Stromal cell of bone marrow (primary cell): ENCODE measurements at regions not wholly inside any gene's neighbourhood (a gene's known extent, or its start where the extent isn't known, plus 50 kb on each side); places are given as distances from the start of the nearest gene placed in this dataset.

Source experiments
- DNase-seq: peaks from one replicate; pipeline ENCODE4 v3.0.0-alpha.2; 2012; ENCODE audit warnings: low read depth

DNA sequence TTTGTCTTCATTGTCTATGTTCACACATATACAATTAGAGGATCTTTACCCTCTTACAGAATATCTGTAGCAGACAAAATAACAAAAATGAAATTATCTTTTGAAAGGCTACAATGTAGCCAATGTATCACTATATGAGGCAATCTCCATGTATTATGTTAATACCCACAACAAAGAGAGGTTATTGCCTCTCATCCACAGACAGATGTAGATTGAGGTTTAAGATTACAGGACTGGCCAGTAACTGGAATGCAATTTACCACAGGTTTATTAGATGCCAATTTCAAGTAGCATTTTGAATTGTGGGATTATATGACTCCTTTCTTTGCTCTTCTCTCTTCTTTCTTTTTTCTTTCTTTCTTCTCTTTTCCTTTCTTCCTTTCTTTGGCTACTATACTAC, 242.6 kb downstream of the ANKRD50 start:
- DNase-seq: no peak

DNA sequence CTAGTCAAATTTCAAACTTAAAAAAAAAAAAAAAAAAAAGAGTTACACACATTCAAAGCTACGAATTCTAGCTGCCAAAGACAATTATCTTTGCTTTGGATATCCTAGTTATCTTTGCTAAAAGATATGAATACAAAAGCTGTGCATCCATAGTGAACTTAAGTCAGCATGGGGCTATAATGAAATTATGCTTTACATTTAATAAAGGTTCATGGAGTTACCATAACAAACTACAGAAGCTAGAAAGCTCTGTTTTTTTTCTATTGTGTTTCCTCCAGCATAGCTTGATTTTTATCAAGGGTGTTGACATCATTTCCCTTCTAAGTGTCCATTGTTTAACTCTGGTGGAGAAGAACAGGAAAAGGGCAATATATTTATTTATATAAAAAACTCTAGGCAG, 234.1 kb downstream of the ANKRD50 start:
- no peak for DNase-seq

DNA sequence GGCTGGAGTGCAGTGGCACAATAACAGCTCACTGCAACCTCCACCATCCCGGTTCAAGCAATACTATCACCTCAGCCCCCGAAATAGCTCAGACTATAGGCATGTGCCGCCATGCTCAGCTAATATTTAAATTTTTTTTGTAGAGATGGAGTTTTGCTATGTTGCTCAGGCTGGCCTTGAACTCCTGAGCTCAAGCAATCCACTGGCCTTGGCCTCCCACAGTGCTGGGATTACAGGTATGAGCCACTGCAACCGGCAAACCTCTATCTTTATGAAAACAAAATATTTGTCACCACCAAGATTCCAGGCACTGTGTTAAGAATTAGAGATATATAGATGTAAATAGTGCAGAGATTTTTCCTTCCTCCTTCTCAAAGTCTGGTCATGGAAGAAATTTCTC, 232.5 kb downstream of the ANKRD50 start:
- no peak for DNase-seq

DNA sequence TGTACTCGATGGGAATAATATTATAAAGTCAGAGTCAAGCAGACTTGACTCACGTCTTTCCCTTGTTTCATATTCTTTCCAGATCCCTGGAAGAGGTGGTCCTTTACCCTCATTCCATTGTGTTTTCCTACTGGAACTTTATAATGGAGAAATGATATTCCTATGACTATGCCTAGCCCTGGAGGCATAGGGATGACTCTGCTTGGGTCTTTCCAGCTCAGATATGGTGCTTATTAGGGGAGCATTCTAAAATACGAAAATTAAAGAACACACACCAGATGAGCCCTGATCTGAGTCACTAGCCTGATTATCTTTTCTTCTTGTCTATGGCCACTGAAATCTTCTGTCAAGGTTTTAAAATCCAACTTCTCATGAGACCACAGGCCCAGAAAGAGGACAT, 231.4 kb downstream of the ANKRD50 start:
- DNase-seq: no peak

DNA sequence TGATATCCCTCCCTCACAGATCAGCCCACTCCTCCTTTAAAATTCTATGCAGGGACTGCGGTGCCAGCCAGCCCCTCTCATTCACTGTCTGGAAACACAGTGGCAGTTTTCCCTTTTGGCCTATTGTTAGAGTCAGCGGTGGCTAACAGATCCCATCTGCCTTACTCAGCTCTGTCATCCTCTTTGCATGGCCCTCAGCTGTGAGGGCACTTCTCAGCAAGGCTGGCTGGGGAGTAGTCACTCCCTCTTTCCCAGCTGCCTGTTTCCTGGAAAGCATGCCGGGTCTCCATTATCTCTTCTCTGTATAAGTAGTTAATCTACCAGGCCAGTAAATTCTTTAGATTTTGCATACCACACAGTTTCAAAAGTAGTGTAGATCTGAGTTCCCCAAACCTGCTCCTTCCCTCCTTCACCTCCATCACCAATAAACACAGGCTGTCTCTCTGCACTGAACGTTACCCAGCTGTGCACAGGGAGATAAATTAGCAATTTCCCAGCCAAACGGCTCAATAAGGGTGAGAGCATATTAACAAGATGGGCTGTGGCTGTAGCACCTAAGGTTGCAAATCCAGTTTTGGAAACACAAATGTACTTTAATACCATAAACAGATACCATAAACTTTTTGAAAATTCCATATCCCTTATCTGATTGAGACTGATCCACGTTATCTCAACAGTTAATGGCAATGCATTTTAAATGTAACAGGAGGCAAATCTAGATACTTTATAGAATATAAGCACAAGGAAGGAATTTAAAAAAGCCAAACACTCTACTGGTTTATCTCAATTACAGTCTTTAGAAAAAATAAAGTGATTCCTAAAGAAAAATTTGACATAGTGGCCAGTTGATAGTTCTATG, 229.3 kb downstream of the ANKRD50 start:
- DNase-seq: no peak

DNA sequence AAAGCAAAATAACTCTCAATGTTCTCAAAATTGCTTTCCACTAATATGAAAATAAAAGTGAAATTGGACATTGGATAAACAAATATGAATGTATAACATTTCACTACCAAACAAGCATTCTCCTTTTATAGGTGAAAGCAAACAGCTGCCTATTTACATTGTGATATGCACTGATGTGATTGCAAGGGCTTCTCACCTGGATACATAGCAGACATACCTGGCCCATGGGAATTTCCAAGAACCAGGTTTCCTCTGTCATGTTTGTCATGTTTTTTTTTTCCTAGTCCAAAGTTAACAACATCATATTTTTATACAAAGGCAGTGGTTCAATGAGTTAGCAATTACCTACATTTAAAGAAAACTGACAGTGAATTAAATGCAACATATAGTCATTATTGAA, 228.5 kb downstream of the ANKRD50 start:
- no peak for DNase-seq

DNA sequence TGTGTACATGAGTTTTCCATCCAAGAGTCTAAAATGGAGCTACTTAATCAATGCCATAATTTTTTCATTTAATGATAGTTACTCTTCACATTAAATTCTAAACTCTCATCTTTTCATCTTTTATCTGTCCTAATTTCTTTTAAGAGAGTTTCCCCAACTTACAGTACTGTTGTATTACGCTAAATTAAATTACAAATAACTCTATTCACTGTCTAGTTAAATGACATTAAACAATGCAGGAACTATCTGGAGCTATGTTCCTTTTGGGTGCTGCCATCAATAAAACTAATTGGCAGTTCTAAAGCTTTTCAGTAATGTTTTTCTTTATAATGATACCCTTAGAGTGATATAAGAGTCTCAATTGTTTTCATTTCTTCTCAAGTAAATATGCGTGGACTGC, 227.6 kb downstream of the ANKRD50 start:
- DNase-seq: no peak

DNA sequence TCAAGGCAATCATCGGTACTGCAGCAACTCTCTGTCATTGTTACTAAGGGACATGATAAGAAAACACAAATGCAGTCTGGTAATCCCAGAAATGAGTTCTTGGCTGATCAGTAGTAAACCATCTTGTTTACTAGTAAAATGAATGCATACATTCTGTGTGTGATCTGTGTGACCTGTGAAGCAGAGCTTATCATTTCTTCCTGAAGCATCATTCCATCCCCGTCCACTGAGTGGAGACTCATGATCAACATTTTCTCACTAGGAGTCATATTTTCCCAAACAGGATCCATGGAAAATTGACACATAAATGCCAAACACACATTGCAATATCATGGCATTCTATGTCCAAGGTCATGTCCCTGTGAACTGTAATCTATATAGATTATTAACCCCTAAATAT, 226.1 kb downstream of the ANKRD50 start:
- DNase-seq: no peak

DNA sequence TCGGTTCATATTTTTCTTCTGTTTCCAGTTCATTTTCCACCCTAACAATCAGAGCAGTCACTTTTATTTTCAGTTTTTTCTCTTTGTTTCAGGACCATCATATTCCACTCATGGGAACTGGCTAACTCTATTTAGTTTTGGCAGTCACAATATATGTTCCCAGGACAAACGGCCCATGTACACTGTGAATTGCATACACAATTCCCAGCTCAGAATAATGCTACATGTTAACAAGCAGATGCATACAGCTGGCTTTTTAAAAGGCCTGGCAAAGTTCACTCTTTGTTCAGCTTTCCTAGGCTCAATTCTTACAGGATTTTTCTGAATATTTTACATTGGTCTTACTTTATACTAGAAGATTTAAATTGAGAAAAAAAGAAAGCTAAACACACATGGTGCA, 224.9 kb downstream of the ANKRD50 start:
- DNase-seq: no peak

DNA sequence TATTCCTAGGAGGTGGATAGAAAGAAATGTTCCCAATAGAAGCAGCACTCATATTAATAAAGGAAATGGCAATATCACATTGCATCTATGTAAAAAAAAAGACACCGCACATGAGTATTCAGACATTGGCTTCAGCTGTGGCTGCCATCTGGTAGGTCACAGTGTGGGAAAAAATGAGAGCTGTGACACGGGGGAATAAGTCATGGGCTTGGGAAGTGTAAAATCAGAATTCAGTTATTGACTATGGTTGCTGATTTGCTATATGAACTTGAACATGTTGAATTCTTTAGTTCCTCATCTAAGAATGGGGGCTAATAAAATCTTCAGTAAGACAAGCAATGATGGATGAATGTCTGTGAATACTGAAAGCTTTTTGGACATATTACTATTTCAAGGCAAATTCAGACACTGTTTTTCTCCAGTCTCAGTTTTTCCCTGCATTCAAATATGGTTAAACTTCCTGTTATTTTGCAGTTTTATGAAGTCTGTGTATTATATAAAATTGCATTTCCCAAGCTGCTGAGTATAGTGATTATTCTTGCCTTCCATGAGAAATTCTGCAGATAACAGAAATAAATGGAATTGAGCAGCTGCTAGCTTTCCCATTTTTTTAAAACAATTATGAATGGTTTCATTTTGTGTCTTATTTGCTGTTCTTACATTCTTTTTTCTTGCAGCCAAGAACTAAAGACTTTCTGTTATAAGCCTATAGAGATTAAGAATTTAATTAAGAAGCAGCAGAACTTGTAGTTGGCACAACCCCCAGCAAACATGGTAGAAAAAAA, 221.0 kb downstream of the ANKRD50 start:
- no peak for DNase-seq

DNA sequence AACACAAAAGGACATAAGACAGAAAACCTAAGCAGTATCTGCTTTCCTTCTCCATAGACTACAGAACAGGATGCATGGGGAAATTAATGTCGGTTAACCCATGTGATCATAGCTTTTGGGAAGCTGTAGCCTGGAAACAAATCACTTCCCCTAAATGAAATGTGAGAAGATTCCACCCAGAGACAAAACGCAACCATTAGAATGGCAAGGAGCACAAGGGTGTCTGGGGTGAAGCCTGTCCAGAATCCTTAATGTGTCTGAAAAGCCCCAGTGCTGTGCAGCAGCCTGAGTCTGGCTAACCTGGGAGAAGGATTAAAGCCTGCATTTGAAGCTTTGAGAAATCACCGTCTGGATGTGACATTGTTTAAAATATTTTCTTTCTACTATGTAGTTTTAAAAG, 213.3 kb downstream of the ANKRD50 start:
- DNase-seq: peak; percentile 14

DNA sequence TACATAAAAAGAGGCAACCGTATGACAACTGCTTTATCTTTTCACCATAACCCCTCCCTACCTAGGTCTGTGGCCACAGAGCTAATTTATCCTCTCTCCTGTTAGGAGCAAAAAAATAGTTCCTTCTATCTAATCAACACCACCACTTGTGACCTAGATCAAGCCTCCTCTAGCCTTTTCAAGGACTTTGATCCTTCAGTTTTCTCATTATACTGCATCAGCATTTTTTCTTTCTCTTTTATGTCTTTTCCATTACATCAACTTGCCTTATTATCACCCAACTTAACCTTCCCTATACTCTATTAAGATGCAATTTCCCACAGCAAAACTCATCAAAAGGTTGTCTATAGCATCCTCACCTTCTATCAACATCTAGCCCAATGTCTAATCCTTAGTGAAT, 211.0 kb downstream of the ANKRD50 start:
- DNase-seq: no peak

DNA sequence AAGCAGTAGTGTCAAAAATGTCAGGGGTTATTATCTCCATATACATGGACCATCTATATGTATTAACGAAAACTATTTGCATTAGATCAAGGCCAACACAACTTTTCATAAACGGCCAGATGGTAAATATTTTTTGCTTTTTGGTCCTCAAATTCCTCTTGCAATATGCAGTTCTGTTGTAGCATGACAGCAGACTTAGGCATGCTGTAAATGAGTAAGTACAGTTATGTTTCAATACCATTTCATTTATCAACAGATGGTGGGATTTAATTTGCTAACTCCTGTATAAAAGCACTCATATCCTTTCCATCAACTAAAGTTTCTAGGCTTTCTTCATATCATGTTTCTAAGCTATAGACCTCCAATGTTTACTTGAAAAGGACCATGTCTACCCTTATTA, 208.1 kb downstream of the ANKRD50 start:
- DNase-seq: no peak

DNA sequence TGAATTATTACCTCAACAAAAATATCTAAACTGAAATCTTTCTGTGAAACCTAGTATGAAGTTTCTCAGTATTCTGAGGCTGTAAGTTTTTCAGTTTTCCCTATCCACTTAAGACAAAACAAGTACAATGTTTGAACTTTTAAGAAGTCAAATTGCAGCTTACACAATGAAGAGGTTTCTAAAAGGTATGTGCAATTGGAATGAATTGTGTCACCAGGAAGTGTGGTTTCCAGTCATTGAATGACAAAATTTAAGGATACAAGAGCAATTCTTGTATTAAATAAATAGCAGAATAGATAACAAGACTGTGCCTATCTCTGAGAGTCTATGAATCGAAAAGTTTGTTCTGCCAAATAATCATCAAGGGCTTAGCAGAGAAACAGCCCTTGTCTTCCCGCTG, 207.3 kb downstream of the ANKRD50 start:
- no peak for DNase-seq

DNA sequence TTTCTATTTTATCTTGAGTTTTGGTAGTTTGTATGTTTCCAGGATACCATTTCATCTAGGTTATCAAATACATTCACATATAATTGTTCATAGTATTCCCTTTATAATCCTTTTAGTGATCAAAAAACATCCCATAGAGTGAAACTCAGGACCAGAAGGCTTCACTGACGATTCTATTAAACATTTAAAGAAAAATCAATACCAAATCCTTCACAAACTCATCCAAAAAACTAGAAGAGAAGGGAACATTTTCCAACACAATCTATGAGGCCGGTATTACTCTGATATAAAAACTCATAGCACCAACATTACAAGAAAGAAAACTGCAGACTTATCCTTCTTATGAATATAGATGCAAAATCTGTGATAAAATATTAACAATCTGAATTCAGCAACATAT, 203.4 kb downstream of the ANKRD50 start:
- DNase-seq: no peak

DNA sequence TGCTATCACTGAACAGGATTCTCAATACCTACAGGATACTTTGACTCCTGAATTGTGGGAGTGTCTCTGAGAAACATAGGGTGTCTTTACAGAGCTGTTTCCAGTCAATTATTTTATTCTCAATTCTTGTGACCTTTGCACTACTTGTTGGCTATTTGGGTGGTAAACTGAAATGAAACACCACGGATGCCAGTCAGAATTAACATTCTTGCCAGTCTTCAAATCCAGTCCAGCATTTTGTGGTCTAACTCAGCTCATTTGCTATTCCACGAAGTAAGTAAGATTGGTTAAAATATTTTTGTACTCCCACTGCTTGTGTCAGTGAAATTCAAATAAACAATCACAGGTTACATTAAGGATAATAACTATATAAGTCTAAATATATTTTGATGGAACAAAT, 197.9 kb downstream of the ANKRD50 start:
- DNase-seq: no peak

DNA sequence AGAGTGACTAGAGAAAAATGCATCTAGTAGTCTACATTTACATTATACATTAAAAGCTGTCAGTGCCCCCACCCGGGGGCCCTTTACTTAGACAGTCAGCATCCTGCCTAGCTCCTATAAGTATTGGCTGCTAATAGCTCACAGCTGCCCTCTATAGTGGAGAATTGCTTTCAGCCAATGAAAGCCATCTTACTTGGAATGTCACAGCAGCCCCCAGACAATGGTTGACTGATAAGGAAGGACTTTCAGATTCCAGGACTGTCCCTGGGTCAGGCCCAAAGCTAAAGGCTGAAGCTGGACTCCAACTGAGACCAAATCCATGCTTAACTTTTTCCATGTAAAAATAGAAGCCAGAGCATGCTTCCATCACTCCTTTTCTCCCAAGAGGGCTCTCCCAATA, 196.9 kb downstream of the ANKRD50 start:
- DNase-seq: no peak

DNA sequence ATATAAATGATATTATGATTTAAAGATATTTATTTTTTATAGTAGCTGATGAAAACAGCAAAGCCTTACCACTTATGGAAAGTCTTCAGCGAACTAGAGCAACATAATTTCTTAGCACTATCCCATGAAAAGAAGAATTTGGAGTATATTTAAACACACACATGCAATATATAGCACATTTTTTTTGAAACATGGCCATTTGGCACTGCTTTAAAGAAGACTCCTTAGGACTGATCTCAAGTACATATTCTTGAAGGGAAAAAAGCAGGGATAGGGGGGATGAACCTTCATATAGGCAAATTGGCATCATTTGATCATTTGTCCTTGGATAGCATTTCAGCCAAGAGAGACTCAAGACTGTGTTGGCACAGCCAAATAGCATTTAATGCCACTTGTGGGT, 193.3 kb downstream of the ANKRD50 start:
- no peak for DNase-seq

DNA sequence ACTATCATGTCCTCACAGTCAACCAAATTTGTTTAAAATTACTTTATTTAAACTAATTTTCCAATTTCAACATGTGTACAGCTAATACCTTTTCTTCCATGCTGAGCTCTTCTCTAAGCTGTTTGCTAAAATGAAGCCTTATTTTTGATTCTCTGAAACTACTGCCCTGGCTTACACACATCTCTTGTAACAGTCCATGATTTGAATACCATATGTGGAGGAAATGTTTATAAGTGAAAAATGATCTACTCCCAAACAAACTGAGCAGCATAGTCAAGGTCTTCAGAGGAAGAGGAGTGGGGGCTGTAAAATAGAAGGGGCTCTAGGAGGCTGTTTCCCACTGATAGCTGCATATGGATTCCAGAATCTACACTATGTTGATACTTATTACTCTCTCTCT, 188.7 kb downstream of the ANKRD50 start:
- no peak for DNase-seq

DNA sequence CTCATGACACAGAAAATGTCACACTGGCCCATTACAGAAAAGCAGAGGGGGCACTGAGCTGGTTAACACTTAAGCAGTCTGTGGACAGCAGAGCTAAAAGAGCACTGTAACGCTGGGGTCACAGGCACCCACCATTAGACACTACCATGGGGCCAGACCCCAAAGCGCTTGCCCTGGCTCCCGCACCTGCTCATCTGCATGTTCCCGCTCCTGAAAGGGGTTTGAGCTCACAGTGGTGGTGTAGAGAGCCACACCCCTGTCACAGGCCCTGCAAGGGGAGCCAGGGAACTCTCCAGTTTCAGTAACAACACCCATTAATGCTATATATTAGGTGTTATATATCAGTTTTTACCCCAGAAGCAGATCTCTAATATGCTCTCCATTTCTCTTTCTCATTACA, 187.0 kb downstream of the ANKRD50 start:
- no peak for DNase-seq

DNA sequence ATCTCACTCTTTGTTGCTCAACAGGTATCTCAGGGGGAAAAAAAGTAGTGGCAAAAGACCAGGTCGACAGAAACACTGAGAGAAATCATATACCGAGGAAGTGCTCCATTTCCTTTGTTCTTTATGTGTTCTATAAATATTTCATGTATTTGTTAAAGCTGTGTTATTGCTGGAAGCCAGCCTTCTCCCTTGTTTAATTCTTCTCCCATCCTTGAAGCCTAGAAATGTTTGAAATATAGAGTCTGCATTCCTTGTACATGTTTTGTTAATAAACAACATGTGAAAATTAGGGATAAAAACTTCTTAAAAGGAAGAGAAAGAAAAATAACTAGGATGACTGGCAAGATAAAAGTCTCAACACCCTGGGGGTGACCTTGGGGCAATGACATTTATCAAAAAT, 186.2 kb downstream of the ANKRD50 start:
- no peak for DNase-seq

DNA sequence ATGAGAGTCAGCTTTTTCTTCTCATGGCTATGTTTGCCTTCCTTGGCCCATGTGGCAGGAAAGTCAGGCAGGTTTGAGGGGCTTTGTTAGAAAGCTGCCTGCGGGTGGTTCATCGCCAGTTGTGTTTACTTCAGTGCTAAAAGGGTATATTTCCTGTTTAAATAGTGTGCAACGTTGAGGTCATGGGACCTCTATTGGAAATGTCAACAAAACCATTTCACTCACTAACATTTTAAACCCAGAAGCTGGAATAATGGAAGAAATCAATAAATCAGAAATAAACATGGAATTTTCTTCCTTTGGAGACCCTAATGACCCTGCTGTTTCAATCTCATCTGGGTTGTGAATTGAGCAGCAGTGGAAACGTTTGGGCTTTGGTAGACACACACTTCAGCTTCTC, 185.8 kb downstream of the ANKRD50 start:
- DNase-seq: no peak

DNA sequence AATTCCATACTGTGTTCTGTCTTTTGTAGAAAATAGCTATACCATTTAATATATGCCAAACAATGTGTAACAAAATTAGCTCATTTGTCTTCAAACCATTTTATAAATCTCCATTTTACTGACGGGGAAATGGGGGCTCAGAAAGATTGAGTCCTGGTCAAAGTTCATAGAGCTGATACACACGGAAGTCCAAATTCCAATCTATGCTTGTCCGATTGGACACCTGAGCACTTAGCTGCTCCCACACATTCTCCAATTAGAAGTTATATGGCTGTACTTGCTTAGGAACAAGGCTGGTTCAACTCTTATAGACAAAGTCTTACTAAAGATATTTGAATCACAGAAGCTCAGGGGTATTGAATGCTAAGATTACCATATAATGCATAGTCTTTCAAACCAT, 185.2 kb downstream of the ANKRD50 start:
- no peak for DNase-seq

DNA sequence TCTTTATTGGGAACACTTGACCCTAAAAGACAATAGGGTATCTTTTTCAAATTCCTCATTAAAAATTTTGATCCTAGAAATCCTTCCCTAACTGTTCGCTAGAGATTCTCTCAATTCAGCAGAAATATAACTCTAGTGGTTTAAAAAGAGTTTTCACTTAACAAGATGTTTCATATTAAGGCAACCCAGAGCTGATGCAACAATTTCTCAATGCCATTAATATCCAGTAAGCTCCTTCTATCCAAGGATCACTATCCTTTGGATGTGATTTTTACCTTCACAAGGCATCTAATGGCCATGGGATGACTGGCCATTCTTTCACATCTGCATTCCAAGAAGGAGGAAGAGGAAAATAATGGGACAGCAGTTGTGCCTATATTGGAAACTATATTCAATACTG, 183.4 kb downstream of the ANKRD50 start:
- DNase-seq: peak; percentile 3
